ENCODE measurements at regions not wholly inside any gene's neighbourhood (a gene's known extent, or its start where the extent isn't known, plus 50 kb on each side); places are given as distances from the start of the nearest gene placed in this dataset.
"Not testable (repeated sequence)": the region's sequence is repeated elsewhere in the genome, so short reads cannot be mapped to it uniquely, and the experiment has no call there.

DNA sequence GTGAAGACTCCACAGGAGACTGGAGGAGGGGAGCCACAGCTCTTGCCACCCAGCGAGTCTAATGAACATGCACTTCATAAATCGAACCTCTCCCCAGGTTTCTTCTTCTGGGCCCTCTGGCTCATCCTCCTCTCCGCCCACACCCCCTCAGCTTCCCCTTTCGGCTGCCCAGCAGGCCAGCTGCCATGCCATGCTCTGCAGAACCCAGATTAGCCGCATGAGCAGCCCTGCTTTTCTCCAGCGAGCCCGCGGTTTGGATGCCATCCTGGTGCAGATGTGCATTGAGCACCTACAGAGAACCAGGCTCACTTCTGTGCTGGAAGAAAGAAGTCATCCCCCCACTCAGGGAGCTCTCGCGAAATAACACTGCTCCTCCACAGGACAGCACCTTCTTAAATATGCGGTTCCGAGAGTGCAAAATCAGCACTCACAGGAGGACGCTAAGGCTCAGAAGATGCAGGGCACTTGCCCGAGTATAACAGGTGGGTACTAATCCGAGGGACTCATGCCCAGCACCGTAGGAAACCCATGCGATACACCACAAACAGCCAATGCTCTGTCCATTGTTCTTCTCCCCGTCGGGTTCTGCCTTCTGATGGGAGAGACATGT, 143.0 kb upstream of the THBS2 start:
- H3K27me3 ChIP-seq: no peaks in the 10 kb centered on the region
- DNase-seq: no peak
- TF ChIP-seq, protein P1, sequence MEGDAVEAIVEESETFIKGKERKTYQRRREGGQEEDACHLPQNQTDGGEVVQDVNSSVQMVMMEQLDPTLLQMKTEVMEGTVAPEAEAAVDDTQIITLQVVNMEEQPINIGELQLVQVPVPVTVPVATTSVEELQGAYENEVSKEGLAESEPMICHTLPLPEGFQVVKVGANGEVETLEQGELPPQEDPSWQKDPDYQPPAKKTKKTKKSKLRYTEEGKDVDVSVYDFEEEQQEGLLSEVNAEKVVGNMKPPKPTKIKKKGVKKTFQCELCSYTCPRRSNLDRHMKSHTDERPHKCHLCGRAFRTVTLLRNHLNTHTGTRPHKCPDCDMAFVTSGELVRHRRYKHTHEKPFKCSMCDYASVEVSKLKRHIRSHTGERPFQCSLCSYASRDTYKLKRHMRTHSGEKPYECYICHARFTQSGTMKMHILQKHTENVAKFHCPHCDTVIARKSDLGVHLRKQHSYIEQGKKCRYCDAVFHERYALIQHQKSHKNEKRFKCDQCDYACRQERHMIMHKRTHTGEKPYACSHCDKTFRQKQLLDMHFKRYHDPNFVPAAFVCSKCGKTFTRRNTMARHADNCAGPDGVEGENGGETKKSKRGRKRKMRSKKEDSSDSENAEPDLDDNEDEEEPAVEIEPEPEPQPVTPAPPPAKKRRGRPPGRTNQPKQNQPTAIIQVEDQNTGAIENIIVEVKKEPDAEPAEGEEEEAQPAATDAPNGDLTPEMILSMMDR (IDR thresholded peaks at IDR 0.05): no peak
- no peak overlapping the region for H3K27ac ChIP-seq
- no peak overlapping the region for H3K4me3 ChIP-seq
- H3K36me3 ChIP-seq: no peaks in the 10 kb centered on the region
- peaks cover 0 to 1% (median 0%) of the 10 kb centered on the region in 3 donors for H3K9me3 ChIP-seq
- no peaks in the 10 kb centered on the region for H3K4me1 ChIP-seq
- intact Hi-C loops (cut with DNase I; ENCODE audit: low total_unique reads): no loop called here

- H3K4me3 ChIP-seq; H3K27me3 ChIP-seq; intact Hi-C loops (cut with DNase I; ENCODE audit: low total_unique reads); H3K4me1 ChIP-seq; H3K36me3 ChIP-seq; DNase-seq; H3K27ac ChIP-seq; H3K9me3 ChIP-seq: not testable (repeated sequence)
These were observed 142.4 kb upstream of the THBS2 start for GRCh38 chr6:169396009-169396539.

DNA sequence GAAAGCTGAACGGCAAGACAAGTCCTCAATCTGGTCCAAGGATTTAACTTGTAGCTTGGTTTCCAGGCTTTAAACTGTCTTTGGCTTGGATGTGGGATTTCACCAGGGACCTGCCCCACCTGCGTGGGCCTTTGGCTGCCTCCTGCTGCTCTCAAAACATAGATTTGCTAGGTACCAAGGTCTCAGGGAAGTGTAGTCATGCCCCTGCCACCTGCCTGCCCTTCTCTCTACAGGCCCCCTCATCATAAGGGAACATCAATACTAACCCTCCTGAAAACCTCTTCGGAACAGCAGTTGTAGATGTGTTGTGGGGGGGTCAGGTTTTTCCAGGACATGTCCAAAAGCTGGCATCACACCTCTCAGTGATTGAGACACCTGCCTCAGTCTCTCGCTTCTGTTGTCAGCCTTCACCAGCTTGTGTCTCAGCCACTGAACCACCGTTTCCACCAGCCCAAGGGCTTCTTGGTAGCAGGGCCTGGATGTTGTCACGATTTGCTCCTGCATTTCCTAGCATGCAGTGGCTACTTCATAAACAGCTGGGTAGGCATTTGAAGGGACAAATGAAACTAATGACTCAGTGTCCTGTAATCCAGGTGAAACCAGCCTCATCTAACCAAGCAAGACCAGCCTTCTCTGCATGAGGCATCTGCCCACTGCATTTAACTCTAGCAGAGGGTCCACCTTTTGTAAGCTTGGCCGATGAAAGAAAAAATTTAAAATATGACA, 141.6 kb upstream of the THBS2 start:
- peaks cover 0 to 6% (median 0%) of the 10 kb centered on the region in 3 donors for H3K9me3 ChIP-seq
- no peak for DNase-seq
- no peaks in the 10 kb centered on the region for H3K27me3 ChIP-seq
- no peaks in the 10 kb centered on the region for H3K36me3 ChIP-seq
- H3K4me3 ChIP-seq: no peak overlapping the region
- no peak overlapping the region for H3K27ac ChIP-seq
- TF ChIP-seq, protein P1 (IDR thresholded peaks at IDR 0.05): no peak
- no peaks in the 10 kb centered on the region for H3K4me1 ChIP-seq
- intact Hi-C loops (cut with DNase I; ENCODE audit: low total_unique reads): no loop called here

DNA sequence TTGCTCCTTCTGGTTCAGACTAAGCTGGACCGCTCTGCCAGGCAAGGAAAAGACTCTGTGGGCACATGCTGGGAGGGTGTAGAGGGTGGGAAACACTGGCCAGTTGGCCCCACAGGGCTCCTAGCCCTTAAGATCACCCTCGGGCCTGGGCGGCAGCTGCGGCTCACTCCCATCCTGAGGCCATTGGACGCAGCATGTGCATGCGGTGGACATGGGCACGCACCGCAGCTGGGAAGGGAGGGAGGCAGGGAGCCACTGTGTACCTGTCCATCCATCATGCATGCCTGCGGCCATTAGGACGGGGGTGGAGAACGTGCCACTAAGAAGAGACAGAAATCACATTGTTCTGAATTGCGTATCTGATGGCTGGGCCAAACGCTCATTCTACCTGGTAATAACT, 140.1 kb upstream of the THBS2 start:
- DNase-seq: no peak
- Histone ChIP-seq H3K27me3 (no peaks in the 10 kb centered on the region), H3K4me3 (no peak overlapping the region), H3K36me3 (no peaks in the 10 kb centered on the region), H3K4me1 (peaks cover 0 to under 1% (median under 1%) of the 10 kb centered on the region in 4 donors), H3K27ac (no peak overlapping the region), H3K9me3 (peaks cover 0 to 6% (median 0%) of the 10 kb centered on the region in 3 donors)
- TF ChIP-seq, protein P1 (IDR thresholded peaks at IDR 0.05): no peak
- intact Hi-C loops (cut with DNase I; ENCODE audit: low total_unique reads): no loop called here

GRCh38 chr6:169391473-169392071, 137.9 kb upstream of the THBS2 start:
- peaks cover 0 to 13% (median 2%) of the 10 kb centered on the region in 4 donors for H3K4me1 ChIP-seq
- no peak overlapping the region for H3K27ac ChIP-seq
- TF ChIP-seq, protein P1 (IDR thresholded peaks at IDR 0.05): no peak
- intact Hi-C loops (cut with DNase I; ENCODE audit: low total_unique reads): no loop called here
- H3K9me3 ChIP-seq: peaks cover 0 to 6% (median 0%) of the 10 kb centered on the region in 3 donors
- DNase-seq: no peak
- no peaks in the 10 kb centered on the region for H3K36me3 ChIP-seq
- H3K27me3 ChIP-seq: no peaks in the 10 kb centered on the region
- H3K4me3 ChIP-seq: no peak overlapping the region

Data from tibial artery (tissue), 4 donors.